ENCODE measurements at regions not wholly inside any gene's neighbourhood (a gene's known extent, or its start where the extent isn't known, plus 50 kb on each side); places are given as distances from the start of the nearest gene placed in this dataset.

GRCh38 chr16:79768276-79768970, 167.9 kb upstream of the MAF start:
- Histone ChIP-seq H3K9ac (ENCODE audit: low read length) (no peak overlapping the region), H3K4me3 (ENCODE audit: low read length) (no peak overlapping the region), H3K27me3 (ENCODE audit: low read length) (peaks cover 7% of the 10 kb centered on the region; the same call in 1 of the 2 replicates), H2AFZ (ENCODE audit: low read length) (no peak overlapping the region), H3F3A (ENCODE audit: low read length, unreplicated experiment) (no peaks in the 10 kb centered on the region), H3K4me1 (ENCODE audit: insufficient read depth, low read length) (no peaks in the 10 kb centered on the region), H4K20me1 (ENCODE audit: low read length) (no peaks in the 10 kb centered on the region), H3K9me2 (replicated peaks; ENCODE audit: low read length) (no peaks in the 10 kb centered on the region), H3K4me2 (ENCODE audit: low read length) (no peak overlapping the region), H3K79me2 (ENCODE audit: low read length) (no peaks in the 10 kb centered on the region), H3K27ac (ENCODE audit: low read length) (no peak overlapping the region), H3K9me3 (ENCODE audit: low read length) (no peaks in the 10 kb centered on the region), H3K36me3 (ENCODE audit: low read depth, low read length) (no peaks in the 10 kb centered on the region)
- BruUV-seq (replicated peaks) = no TSS peak
- ChIA-PET POLR2A (ENCODE audit: unreplicated experiment) (no interaction called here), CTCF (no interaction called here)
- no peak for ATAC-seq
- intact Hi-C loops (cut with micrococcal nuclease) = no loop called here
- no peak for DNase-seq
- no peak for TF ChIP-seq EZH2 (IDR thresholded peaks at IDR 0.05; ENCODE audit: low read length, unreplicated experiment)
- TF ChIP-seq CTCF (conservative IDR thresholded peaks at IDR 0.05; ENCODE audit: low read depth, low read length) = no peak
- no peak for TF ChIP-seq EZH2phosphoT487 (IDR thresholded peaks at IDR 0.05; ENCODE audit: borderline replicate concordance, low read length)

- no peak for TF ChIP-seq EZH2 (IDR thresholded peaks at IDR 0.05; ENCODE audit: low read length, unreplicated experiment)
- TF ChIP-seq CTCF (conservative IDR thresholded peaks at IDR 0.05; ENCODE audit: low read depth, low read length) = no peak
- no peak for TF ChIP-seq EZH2phosphoT487 (IDR thresholded peaks at IDR 0.05; ENCODE audit: borderline replicate concordance, low read length)
- no peaks in the 10 kb centered on the region for H3F3A ChIP-seq (ENCODE audit: low read length, unreplicated experiment)
- no peaks in the 10 kb centered on the region for H3K9me3 ChIP-seq (ENCODE audit: low read length)
- H3K4me3 ChIP-seq (ENCODE audit: low read length) = no peak overlapping the region
- intact Hi-C loops (cut with micrococcal nuclease) = no loop called here
- H3K9me2 ChIP-seq (replicated peaks; ENCODE audit: low read length) = no peaks in the 10 kb centered on the region
- H3K27ac ChIP-seq (ENCODE audit: low read length) = no peak overlapping the region
- no peak for ATAC-seq
- no peak overlapping the region for H3K4me2 ChIP-seq (ENCODE audit: low read length)
- DNase-seq = no peak
- H3K4me1 ChIP-seq (ENCODE audit: insufficient read depth, low read length) = no peaks in the 10 kb centered on the region
- H3K27me3 ChIP-seq (ENCODE audit: low read length) = peaks cover 7% of the 10 kb centered on the region; the same call in 1 of the 2 replicates
- H2AFZ ChIP-seq (ENCODE audit: low read length) = no peak overlapping the region
- BruUV-seq (replicated peaks) = no TSS peak
- ChIA-PET CTCF (no interaction called here), POLR2A (ENCODE audit: unreplicated experiment) (no interaction called here)
- H3K36me3 ChIP-seq (ENCODE audit: low read depth, low read length) = no peaks in the 10 kb centered on the region
- H3K79me2 ChIP-seq (ENCODE audit: low read length) = no peaks in the 10 kb centered on the region
- no peak overlapping the region for H3K9ac ChIP-seq (ENCODE audit: low read length)
- no peaks in the 10 kb centered on the region for H4K20me1 ChIP-seq (ENCODE audit: low read length)
Measured at GRCh38 chr16:79767421-79768275, 167.1 kb upstream of the MAF start.

All from PC-3 (cell line).